Right lobe of liver (tissue), 4 donors: ENCODE measurements at regions not wholly inside any gene's neighbourhood (a gene's known extent, or its start where the extent isn't known, plus 50 kb on each side); places are given as distances from the start of the nearest gene placed in this dataset.

Source experiments
- POLR2A ChIP-seq: fragments of 450-650 bp; IDR thresholded peaks from one replicate; pipeline ENCODE4 v1.6.1; 2017; ENCODE audit warnings: antibody characterized with exemption, mild to moderate bottlenecking
- TF ChIP-seq, protein P1 (sequence below), 4 donors: fragments of 200-600 bp in 3 of 4; fragments of 450-650 bp in 1 of 4; IDR thresholded peaks; one replicate each; pipeline versions ENCODE4 v1.5.1 to v1.8.0; 2016 to 2022; ENCODE audit warnings: antibody characterized with exemption in 4 of 4, mild to moderate bottlenecking in 2 of 4
- donor health status: DM: no; HTN: no; CAD: no.
- donor health status: DM: no; HTN: no; CAD: no.
- donor health status: DM: no; HTN: yes; CAD: no.

DNA sequence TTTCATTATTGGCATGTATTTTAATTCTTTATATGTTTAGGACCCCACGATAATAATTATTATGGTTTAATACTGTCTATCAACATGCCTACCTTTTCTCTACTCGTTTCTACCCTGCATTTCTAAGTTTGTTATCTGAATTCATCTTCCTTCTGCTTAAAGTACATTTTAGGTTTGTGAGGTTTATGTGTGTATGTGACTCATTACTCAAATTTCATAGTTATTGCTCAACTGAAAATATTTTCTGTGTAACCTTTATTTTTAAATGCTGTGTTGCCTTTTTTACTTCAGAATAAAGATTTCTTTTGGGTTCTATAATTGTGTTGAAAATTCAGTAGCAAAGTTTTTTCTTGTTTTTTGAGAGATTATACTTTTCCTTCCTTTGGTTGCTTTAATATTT, 933.9 kb upstream of the LRRTM1 start:
- no peak for TF ChIP-seq POLR2A
- TF ChIP-seq, protein P1, sequence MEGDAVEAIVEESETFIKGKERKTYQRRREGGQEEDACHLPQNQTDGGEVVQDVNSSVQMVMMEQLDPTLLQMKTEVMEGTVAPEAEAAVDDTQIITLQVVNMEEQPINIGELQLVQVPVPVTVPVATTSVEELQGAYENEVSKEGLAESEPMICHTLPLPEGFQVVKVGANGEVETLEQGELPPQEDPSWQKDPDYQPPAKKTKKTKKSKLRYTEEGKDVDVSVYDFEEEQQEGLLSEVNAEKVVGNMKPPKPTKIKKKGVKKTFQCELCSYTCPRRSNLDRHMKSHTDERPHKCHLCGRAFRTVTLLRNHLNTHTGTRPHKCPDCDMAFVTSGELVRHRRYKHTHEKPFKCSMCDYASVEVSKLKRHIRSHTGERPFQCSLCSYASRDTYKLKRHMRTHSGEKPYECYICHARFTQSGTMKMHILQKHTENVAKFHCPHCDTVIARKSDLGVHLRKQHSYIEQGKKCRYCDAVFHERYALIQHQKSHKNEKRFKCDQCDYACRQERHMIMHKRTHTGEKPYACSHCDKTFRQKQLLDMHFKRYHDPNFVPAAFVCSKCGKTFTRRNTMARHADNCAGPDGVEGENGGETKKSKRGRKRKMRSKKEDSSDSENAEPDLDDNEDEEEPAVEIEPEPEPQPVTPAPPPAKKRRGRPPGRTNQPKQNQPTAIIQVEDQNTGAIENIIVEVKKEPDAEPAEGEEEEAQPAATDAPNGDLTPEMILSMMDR (IDR thresholded peaks at IDR 0.05): no peak
